ENCODE measurements at regions not wholly inside any gene's neighbourhood (a gene's known extent, or its start where the extent isn't known, plus 50 kb on each side); places are given as distances from the start of the nearest gene placed in this dataset.

GRCh38 chr2:42846026-42846425, 53.6 kb upstream of the HAAO start:
- ATAC-seq (no peak), DNase-seq (no peak)

GRCh38 chr2:42844901-42845821, 52.8 kb upstream of the HAAO start:
- no peaks in the 10 kb centered on the region for H3K36me3 Mint-ChIP-seq (ENCODE audit: insufficient read depth)
- ATAC-seq: no peak
- DNase-seq: no peak
- H3K4me3 Mint-ChIP-seq: no peak overlapping the region
- H3K9me3 Mint-ChIP-seq: no peaks in the 10 kb centered on the region
- peaks cover 2% of the 10 kb centered on the region for H3K27me3 Mint-ChIP-seq (ENCODE audit: low read depth)
- H3K4me1 Mint-ChIP-seq (ENCODE audit: low read depth): no peaks in the 10 kb centered on the region

More at GRCh38 chr2:42846026-42846425, 53.6 kb upstream of the HAAO start:
- Mint-ChIP-seq H3K9me3 (no peaks in the 10 kb centered on the region), H3K4me1 (ENCODE audit: low read depth) (no peaks in the 10 kb centered on the region), H3K27me3 (ENCODE audit: low read depth) (peaks cover 2% of the 10 kb centered on the region), H3K4me3 (no peak overlapping the region), H3K36me3 (ENCODE audit: insufficient read depth) (no peaks in the 10 kb centered on the region)

GRCh38 chr2:42844366-42844765, 52.0 kb upstream of the HAAO start:
- Mint-ChIP-seq H3K4me3 (no peak overlapping the region), H3K9me3 (no peaks in the 10 kb centered on the region), H3K27me3 (ENCODE audit: low read depth) (peaks cover 2% of the 10 kb centered on the region), H3K36me3 (ENCODE audit: insufficient read depth) (no peaks in the 10 kb centered on the region), H3K4me1 (ENCODE audit: low read depth) (no peaks in the 10 kb centered on the region)
- ATAC-seq (no peak), DNase-seq (no peak)

- H3K36me3 Mint-ChIP-seq (ENCODE audit: insufficient read depth): no peaks in the 10 kb centered on the region
- DNase-seq (no peak), ATAC-seq (no peak)
- no peaks in the 10 kb centered on the region for H3K9me3 Mint-ChIP-seq
- H3K27me3 Mint-ChIP-seq (ENCODE audit: low read depth): no peaks in the 10 kb centered on the region
- H3K4me1 Mint-ChIP-seq (ENCODE audit: low read depth): no peaks in the 10 kb centered on the region
- no peak overlapping the region for H3K4me3 Mint-ChIP-seq
Observed at GRCh38 chr2:42843611-42844010, 51.2 kb upstream of the HAAO start.

GRCh38 chr2:42843131-42843530, 50.7 kb upstream of the HAAO start:
- DNase-seq: no peak
- no peaks in the 10 kb centered on the region for H3K27me3 Mint-ChIP-seq (ENCODE audit: low read depth)
- no peak for ATAC-seq
- no peaks in the 10 kb centered on the region for H3K9me3 Mint-ChIP-seq
- no peaks in the 10 kb centered on the region for H3K36me3 Mint-ChIP-seq (ENCODE audit: insufficient read depth)
- no peaks in the 10 kb centered on the region for H3K4me1 Mint-ChIP-seq (ENCODE audit: low read depth)
- no peak overlapping the region for H3K4me3 Mint-ChIP-seq

GRCh38 chr2:42842466-42842865, 50.1 kb upstream of the HAAO start:
- Mint-ChIP-seq H3K36me3 (ENCODE audit: insufficient read depth) (no peaks in the 10 kb centered on the region), H3K4me3 (no peak overlapping the region), H3K4me1 (ENCODE audit: low read depth) (no peaks in the 10 kb centered on the region), H3K27me3 (ENCODE audit: low read depth) (no peaks in the 10 kb centered on the region), H3K9me3 (no peaks in the 10 kb centered on the region)
- DNase-seq (no peak), ATAC-seq (no peak)
